Lung (tissue), 11 donors: ENCODE measurements at regions not wholly inside any gene's neighbourhood (a gene's known extent, or its start where the extent isn't known, plus 50 kb on each side); places are given as distances from the start of the nearest gene placed in this dataset.

ENCODE experiments used
- ATAC-seq: fragments of 200-7000 bp; cut with Tn5 transposase; one replicate; pipeline ENCODE4 v1.9.1; 2020; ENCODE audit warnings: moderate number of reproducible peaks; ENCODE audit not compliant: insufficient read depth, low FRiP score
- DNase-seq, 3 donors: peaks; one replicate each; pipeline ENCODE4 v3.0.0-alpha.2; 2013 to 2017
- H3K27ac ChIP-seq, 2 donors: one replicate each; pipeline ENCODE4 v1.5.1; 2013; ENCODE audit warnings: mild to moderate bottlenecking in 2 of 2, moderate library complexity in 2 of 2, control low read depth in 1 of 2, inconsistent platforms in 1 of 2, low read depth in 1 of 2, low read length in 1 of 2
- H3K27me3 ChIP-seq, 3 donors: one replicate each; pipeline ENCODE4 v1.5.1; 2013; ENCODE audit warnings: low read length in 2 of 3; ENCODE audit not compliant: control insufficient read depth in 3 of 3, insufficient read depth in 3 of 3
- H3K36me3 ChIP-seq, 4 donors: one replicate each; pipeline ENCODE4 v1.5.1; 2013; ENCODE audit warnings: low read length in 4 of 4, mild to moderate bottlenecking in 1 of 4, moderate library complexity in 1 of 4; ENCODE audit not compliant: control insufficient read depth in 4 of 4, insufficient read depth in 4 of 4
- H3K4me1 ChIP-seq, 5 donors: one replicate each; pipeline ENCODE4 v1.5.1; 2013; ENCODE audit warnings: low read length in 5 of 5, mild to moderate bottlenecking in 2 of 5, moderate library complexity in 1 of 5; ENCODE audit not compliant: control insufficient read depth in 5 of 5, insufficient read depth in 5 of 5
- H3K4me3 ChIP-seq: one replicate; pipeline ENCODE4 v1.5.1; 2013; ENCODE audit warnings: mild to moderate bottlenecking, control low read depth, moderate library complexity
- H3K9ac ChIP-seq, 2 donors: one replicate each; pipeline ENCODE4 v1.5.1; 2013; ENCODE audit warnings: low read length in 2 of 2, control low read depth in 1 of 2; ENCODE audit not compliant: insufficient read depth in 1 of 2
- H3K9me3 ChIP-seq, 4 donors: one replicate each; pipeline ENCODE4 v1.5.1; 2013; ENCODE audit warnings: low read length in 3 of 4, mild to moderate bottlenecking in 1 of 4, moderate library complexity in 1 of 4; ENCODE audit not compliant: control insufficient read depth in 4 of 4, insufficient read depth in 3 of 4
- CTCF ChIP-seq: IDR thresholded peaks from 2 replicates; pipeline ENCODE4 v1.5.1; 2012; ENCODE audit warnings: mild to moderate bottlenecking; ENCODE audit errors: control extremely low read depth, extremely low read depth
- WGBS, 2 donors: extraction: QIAGEN DNeasy Blood & Tissue Kit; methylation state at CpG; one replicate each; pipeline ENCODE4 v1.1.7; 2013; 5-methylcytosine and 5-hydroxymethylcytosine counted together
- donor health status: control.
- donor health status: control.
- donor health status: Bipolar disorder and iron deficiency.
- donor health status: healthy.
- donor health status: DM: yes; HTN: yes; CAD: no.

- ATAC-seq (no peak), DNase-seq (peak in 2 of 3 donors; percentile 70 to 75)
- H3K9ac ChIP-seq, result no peak overlapping the region
- 53 to 57% methylated on average over 5 of the region's 5 CpGs for WGBS, 2 donors
- no peaks in the 10 kb centered on the region for H3K27me3 ChIP-seq
- H3K9me3 ChIP-seq, result peaks cover 0 to 10% (median 0%) of the 10 kb centered on the region in 4 donors
- peaks cover 0 to 34% (median 0%) of the 10 kb centered on the region in 5 donors for H3K4me1 ChIP-seq
- TF ChIP-seq CTCF, result no peak
- H3K4me3 ChIP-seq, result no peak overlapping the region
- H3K27ac ChIP-seq, result no peak overlapping the region
- H3K36me3 ChIP-seq, result no peaks in the 10 kb centered on the region
Observed at GRCh38 chr16:65725156-65725845, 603.4 kb upstream of the CDH11 start.

DNA sequence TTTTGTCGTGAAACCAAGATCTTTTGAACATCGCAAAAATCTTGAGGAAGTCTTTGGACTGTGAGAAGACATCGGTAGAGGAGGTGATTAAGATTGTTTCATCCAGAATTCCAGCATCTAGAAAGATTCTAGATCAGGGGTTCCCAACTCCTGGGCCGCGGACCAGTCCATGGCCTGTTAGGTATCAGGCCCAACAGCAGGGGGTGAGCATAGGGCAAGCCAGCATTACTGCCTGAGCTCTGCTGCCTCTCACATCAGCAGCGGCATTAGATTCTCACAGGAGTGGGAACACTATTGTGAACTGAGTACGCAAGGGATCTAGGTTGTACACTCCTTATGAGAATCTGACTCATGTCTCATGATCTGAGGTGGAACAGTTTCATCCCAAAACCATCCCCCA, 600.6 kb upstream of the CDH11 start:
- ATAC-seq (no peak), DNase-seq (no peak)
- H3K4me3 ChIP-seq, result no peak overlapping the region
- no peak overlapping the region for H3K9ac ChIP-seq
- WGBS, 2 donors, result 96 to 97% methylated on average over 7 of the region's 7 CpGs
- H3K27me3 ChIP-seq, result no peaks in the 10 kb centered on the region
- no peaks in the 10 kb centered on the region for H3K36me3 ChIP-seq
- H3K27ac ChIP-seq, result no peak overlapping the region
- TF ChIP-seq CTCF, result no peak
- peaks cover 0 to 38% (median 2%) of the 10 kb centered on the region in 5 donors for H3K4me1 ChIP-seq
- peaks cover 0 to 1% (median 0%) of the 10 kb centered on the region in 4 donors for H3K9me3 ChIP-seq

GRCh38 chr16:65717846-65718245, 596.0 kb upstream of the CDH11 start:
- H3K9me3 ChIP-seq, result no peaks in the 10 kb centered on the region
- DNase-seq (peak in 2 of 3 donors; percentile 82 to 83), ATAC-seq (no peak)
- H3K27me3 ChIP-seq, result no peaks in the 10 kb centered on the region
- peaks cover 0 to 35% (median 8%) of the 10 kb centered on the region in 5 donors for H3K4me1 ChIP-seq
- 57 to 78% methylated on average over 3 of the region's 3 CpGs for WGBS, 2 donors
- H3K36me3 ChIP-seq, result no peaks in the 10 kb centered on the region
- H3K27ac ChIP-seq, result no peak overlapping the region
- H3K9ac ChIP-seq, result no peak overlapping the region
- no peak for TF ChIP-seq CTCF
- H3K4me3 ChIP-seq, result no peak overlapping the region
